ENCODE measurements at regions not wholly inside any gene's neighbourhood (a gene's known extent, or its start where the extent isn't known, plus 50 kb on each side); places are given as distances from the start of the nearest gene placed in this dataset.

DNA sequence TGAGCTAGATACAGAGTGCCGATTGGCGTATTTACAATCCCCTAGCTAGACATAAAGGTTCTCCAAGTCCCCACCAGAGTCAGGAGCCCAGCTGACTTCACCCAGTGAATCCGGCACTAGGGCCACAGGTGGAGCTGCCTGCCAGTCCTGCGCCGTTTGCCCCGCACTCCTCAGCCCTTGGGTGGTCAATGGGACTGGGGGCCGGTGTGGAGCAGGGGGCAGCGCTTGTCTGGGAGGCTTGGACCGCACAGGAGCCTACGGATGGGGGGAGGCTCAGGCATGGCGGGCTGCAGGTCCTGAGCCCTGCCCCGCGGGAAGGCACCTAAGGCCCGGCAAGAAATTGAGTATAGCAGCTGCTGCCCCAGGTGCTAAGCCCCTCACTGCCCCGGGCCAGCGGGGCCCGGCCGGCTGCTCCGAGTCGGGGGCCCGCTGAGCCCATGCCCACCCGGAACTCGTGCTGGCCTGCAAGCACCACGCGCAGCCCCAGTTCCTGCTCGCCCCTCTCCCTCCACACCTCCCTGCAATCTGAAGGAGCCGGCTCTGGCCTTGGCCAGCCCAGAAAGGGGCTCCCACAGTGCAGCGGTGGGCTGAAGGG, 1113.8 kb upstream of the LRRTM3 start:
- Histone ChIP-seq H3K4me1 (no peaks in the 10 kb centered on the region), H3K4me3 (no peak overlapping the region), H3K27ac (no peak overlapping the region), H3K36me3 (no peaks in the 10 kb centered on the region), H3K27me3 (no peaks in the 10 kb centered on the region), H3K9me3 (no peaks in the 10 kb centered on the region)
- WGBS, 2 donors: 92 to 95% methylated on average over 28 of the region's 28 CpGs
- intact Hi-C loops (cut with DNase I): no loop called here
- no peak for TF ChIP-seq POLR2AphosphoS5 (IDR thresholded peaks at IDR 0.05)
- TF ChIP-seq EP300 (IDR thresholded peaks at IDR 0.05): no peak
- TF ChIP-seq, protein P1, sequence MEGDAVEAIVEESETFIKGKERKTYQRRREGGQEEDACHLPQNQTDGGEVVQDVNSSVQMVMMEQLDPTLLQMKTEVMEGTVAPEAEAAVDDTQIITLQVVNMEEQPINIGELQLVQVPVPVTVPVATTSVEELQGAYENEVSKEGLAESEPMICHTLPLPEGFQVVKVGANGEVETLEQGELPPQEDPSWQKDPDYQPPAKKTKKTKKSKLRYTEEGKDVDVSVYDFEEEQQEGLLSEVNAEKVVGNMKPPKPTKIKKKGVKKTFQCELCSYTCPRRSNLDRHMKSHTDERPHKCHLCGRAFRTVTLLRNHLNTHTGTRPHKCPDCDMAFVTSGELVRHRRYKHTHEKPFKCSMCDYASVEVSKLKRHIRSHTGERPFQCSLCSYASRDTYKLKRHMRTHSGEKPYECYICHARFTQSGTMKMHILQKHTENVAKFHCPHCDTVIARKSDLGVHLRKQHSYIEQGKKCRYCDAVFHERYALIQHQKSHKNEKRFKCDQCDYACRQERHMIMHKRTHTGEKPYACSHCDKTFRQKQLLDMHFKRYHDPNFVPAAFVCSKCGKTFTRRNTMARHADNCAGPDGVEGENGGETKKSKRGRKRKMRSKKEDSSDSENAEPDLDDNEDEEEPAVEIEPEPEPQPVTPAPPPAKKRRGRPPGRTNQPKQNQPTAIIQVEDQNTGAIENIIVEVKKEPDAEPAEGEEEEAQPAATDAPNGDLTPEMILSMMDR (IDR thresholded peaks at IDR 0.05): no peak
- no peak for TF ChIP-seq POLR2A (IDR thresholded peaks at IDR 0.05)
- DNase-seq: no peak

DNA sequence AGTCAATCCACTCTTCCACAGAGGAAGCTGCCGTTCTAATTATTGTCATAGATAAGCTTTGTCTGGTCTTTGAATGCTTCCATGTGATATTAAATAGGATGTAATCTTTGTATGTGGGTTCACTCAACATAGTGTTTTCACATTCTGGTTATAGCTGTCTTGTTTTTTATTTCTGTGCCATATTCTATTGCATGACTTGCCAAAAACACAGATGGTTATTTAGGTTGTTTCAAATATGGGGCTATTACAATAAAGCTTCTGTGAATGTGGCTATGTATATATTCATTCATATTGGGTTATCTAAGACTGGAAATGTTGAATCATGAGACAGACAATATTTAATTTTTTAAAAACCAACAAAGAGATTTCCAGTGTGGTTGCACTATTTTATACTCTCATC, 1109.3 kb upstream of the LRRTM3 start:
- intact Hi-C loops (cut with DNase I): no loop called here
- no peak overlapping the region for H3K27ac ChIP-seq
- DNase-seq: no peak
- no peaks in the 10 kb centered on the region for H3K4me1 ChIP-seq
- H3K27me3 ChIP-seq: no peaks in the 10 kb centered on the region
- no peaks in the 10 kb centered on the region for H3K9me3 ChIP-seq
- H3K36me3 ChIP-seq: no peaks in the 10 kb centered on the region
- TF ChIP-seq POLR2AphosphoS5 (IDR thresholded peaks at IDR 0.05) (no peak), EP300 (IDR thresholded peaks at IDR 0.05) (no peak), POLR2A (IDR thresholded peaks at IDR 0.05) (no peak)
- TF ChIP-seq, protein P1 (IDR thresholded peaks at IDR 0.05): no peak
- H3K4me3 ChIP-seq: no peak overlapping the region
- WGBS, 2 donors: 41 to 46% methylated on average over 1 of the region's 1 CpG

DNA sequence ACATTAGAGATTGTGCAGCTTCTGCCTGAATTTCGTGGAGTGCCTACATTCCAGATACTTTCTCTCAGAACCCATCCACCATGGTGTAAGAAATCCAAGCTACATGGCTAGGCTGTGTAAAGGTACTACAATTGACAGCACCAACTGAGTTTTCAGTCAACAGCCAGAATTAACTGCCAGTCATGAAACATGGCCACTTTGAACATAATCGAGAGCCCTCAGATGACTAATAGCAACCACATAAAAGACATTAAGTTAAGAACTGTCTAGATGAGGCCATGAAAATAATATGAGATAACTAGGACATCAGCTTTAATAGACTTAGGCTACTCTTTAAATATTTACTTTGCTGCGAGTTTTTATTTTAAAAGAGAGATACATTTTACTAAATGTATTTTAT, 1106.8 kb upstream of the LRRTM3 start:
- intact Hi-C loops (cut with DNase I): no loop called here
- 80 to 82% methylated on average over 3 of the region's 3 CpGs for WGBS, 2 donors
- Histone ChIP-seq H3K9me3 (no peaks in the 10 kb centered on the region), H3K27me3 (no peaks in the 10 kb centered on the region), H3K36me3 (no peaks in the 10 kb centered on the region), H3K27ac (no peak overlapping the region), H3K4me1 (no peaks in the 10 kb centered on the region), H3K4me3 (no peak overlapping the region)
- no peak for DNase-seq
- TF ChIP-seq EP300 (IDR thresholded peaks at IDR 0.05) (no peak), POLR2A (IDR thresholded peaks at IDR 0.05) (no peak), POLR2AphosphoS5 (IDR thresholded peaks at IDR 0.05) (no peak)
- TF ChIP-seq, protein P1 (IDR thresholded peaks at IDR 0.05): no peak

DNA sequence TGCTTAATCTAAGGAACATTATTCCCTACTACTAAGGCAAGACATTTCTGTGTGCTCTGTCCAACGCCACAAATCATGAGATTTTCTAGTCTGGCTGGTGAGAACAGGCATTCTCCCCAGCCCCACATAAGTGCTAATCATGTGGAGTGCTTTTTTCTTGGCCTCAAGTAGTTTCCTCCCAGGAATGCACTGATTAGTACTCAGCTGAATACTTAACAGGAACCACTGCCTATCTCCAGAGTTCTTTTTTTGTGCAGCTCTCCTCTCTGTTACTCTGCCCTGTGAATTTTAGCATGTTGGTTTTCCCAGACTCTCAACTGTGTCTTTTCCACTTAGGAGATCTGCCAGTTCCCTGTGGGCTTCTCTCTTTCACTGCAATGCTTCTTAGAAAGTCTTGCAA, 1098.5 kb upstream of the LRRTM3 start:
- Histone ChIP-seq H3K36me3 (no peaks in the 10 kb centered on the region), H3K4me3 (no peak overlapping the region), H3K27ac (no peak overlapping the region), H3K27me3 (no peaks in the 10 kb centered on the region), H3K9me3 (no peaks in the 10 kb centered on the region), H3K4me1 (peaks cover 0 to 9% (median 1%) of the 10 kb centered on the region in 4 donors)
- intact Hi-C loops (cut with DNase I): no loop called here
- DNase-seq: no peak
- no peak for TF ChIP-seq POLR2A (IDR thresholded peaks at IDR 0.05)
- no peak for TF ChIP-seq POLR2AphosphoS5 (IDR thresholded peaks at IDR 0.05)
- TF ChIP-seq EP300 (IDR thresholded peaks at IDR 0.05): no peak
- TF ChIP-seq, protein P1 (IDR thresholded peaks at IDR 0.05): no peak
- 16 to 50% methylated on average over 1 of the region's 1 CpG for WGBS, 2 donors

DNA sequence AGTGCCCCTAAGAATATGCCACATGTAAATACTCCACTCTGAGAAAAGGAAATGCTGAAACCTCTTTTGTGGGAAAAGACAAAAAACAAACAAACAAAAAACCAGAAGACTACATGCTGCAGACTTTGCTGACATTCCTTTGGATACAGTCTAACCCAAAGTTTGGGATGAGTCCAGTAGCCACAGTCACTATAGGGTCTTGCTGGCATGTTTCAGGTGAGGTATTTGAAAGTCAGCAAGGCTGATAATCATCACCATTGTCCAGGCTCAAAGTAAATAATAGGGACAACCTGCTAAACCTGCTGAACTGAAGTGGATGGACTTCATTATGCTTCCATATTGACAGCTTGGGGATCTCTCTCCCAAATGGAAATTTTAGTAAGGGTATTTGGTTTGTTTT, 1087.0 kb upstream of the LRRTM3 start:
- Histone ChIP-seq H3K27ac (no peak overlapping the region), H3K27me3 (no peaks in the 10 kb centered on the region), H3K9me3 (no peaks in the 10 kb centered on the region), H3K4me3 (no peak overlapping the region), H3K36me3 (no peaks in the 10 kb centered on the region), H3K4me1 (no peaks in the 10 kb centered on the region)
- TF ChIP-seq POLR2A (IDR thresholded peaks at IDR 0.05): no peak
- TF ChIP-seq POLR2AphosphoS5 (IDR thresholded peaks at IDR 0.05): no peak
- TF ChIP-seq EP300 (IDR thresholded peaks at IDR 0.05): no peak
- TF ChIP-seq, protein P1 (IDR thresholded peaks at IDR 0.05): no peak
- intact Hi-C loops (cut with DNase I): no loop called here
- DNase-seq: no peak
